NT2/D1 (cell line): ENCODE measurements at regions not wholly inside any gene's neighbourhood (a gene's known extent, or its start where the extent isn't known, plus 50 kb on each side); places are given as distances from the start of the nearest gene placed in this dataset.

Source experiments
- SUZ12 ChIP-seq: IDR thresholded peaks from 2 replicates; pipeline ENCODE4 v1.6.1; 2011; ENCODE audit not compliant: insufficient read length, insufficient read depth; ENCODE audit errors: extremely low read depth
- ZNF274 ChIP-seq: IDR thresholded peaks from 2 replicates; pipeline ENCODE4 v1.6.1; 2011; ENCODE audit warnings: mild to moderate bottlenecking, low read depth, low read length

DNA sequence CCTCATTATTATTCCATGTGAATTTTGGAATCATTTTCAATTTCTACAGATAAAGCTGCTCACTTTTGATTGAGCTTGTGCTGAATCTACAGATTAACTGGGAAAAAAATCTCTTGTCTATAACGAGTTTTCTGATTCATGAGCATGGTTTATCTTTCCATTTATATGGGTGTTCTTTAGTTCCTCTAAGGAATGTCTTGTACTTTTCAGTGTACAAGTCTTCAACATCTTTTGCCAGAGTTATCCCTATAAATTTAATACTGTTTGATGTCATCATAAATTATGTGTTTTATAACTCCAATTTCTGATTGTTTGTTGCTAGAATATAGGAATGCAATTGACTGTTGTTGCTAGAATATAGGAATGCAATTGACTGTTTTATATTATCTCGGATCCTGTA lies 533.8 kb downstream of the OLFM4 start:
- no peak for TF ChIP-seq ZNF274
- no peak for TF ChIP-seq SUZ12
